Naive B cell (primary cell): ENCODE measurements at regions not wholly inside any gene's neighbourhood (a gene's known extent, or its start where the extent isn't known, plus 50 kb on each side); places are given as distances from the start of the nearest gene placed in this dataset.

ENCODE experiments used
- ATAC-seq, 2 donors: fragments of 150-1000 bp; cut with Tn5 transposase; 2 replicates each; pipeline ENCODE4 v1.10.0; 2021; ENCODE audit warnings: low read depth in 2 of 2, mild to moderate bottlenecking in 2 of 2, moderate library complexity in 2 of 2
- DNase-seq: peaks from one replicate; pipeline ENCODE4 v3.0.0; 2022
- H3K27ac Mint-ChIP-seq, 6 donors: one replicate each; pipeline ENCODE4 v1.8.0; 2020 to 2022; ENCODE audit warnings: mild to moderate bottlenecking in 6 of 6, mixed read lengths in 6 of 6, moderate library complexity in 5 of 6, inconsistent platforms in 2 of 6
- H3K27me3 Mint-ChIP-seq, 3 donors: one replicate each; pipeline ENCODE4 v1.8.0; 2021 to 2022; ENCODE audit warnings: mixed read lengths in 3 of 3, mild to moderate bottlenecking in 1 of 3
- H3K36me3 Mint-ChIP-seq, 2 donors: one replicate each; pipeline ENCODE4 v1.8.0; 2020 to 2022; ENCODE audit warnings: mixed read lengths in 2 of 2, inconsistent platforms in 1 of 2, mild to moderate bottlenecking in 1 of 2
- H3K4me1 Mint-ChIP-seq, 3 donors: one replicate each; pipeline ENCODE4 v1.8.0; 2020 to 2022; ENCODE audit warnings: mixed read lengths in 3 of 3, inconsistent platforms in 1 of 3, mild to moderate bottlenecking in 1 of 3, moderate library complexity in 1 of 3
- H3K4me3 Mint-ChIP-seq, 8 donors: one replicate each; pipeline ENCODE4 v1.8.0; 2020 to 2022; ENCODE audit warnings: mild to moderate bottlenecking in 8 of 8, mixed read lengths in 8 of 8, moderate library complexity in 8 of 8, inconsistent platforms in 2 of 8
- H3K9me3 Mint-ChIP-seq, 7 donors: one replicate each; pipeline ENCODE4 v1.8.0; 2020 to 2022; ENCODE audit warnings: mixed read lengths in 7 of 7, mild to moderate bottlenecking in 5 of 7, inconsistent platforms in 2 of 7, moderate library complexity in 1 of 7

DNA sequence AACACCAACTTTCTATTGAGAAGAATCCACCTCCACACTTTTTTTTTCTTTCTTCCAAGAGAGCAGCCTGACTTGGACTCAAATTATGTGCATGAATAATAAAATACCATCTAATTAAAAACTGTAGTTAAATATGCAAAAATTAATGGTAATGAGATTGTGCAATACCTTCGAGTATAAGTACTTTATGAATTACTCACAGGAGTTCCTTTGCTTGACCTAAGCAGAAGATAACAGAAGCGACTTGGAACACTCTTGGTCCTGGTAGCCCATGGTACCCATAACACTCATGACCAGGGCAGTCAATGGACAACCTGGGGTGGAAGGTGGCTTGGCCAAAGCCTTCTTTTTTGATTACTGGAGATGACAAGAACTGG, 203.5 kb upstream of the IRX3 start:
- H3K9me3 Mint-ChIP-seq = peaks cover 0 to 4% (median 0%) of the 10 kb centered on the region in 7 donors
- DNase-seq (no peak), ATAC-seq (no peak)
- no peaks in the 10 kb centered on the region for H3K36me3 Mint-ChIP-seq
- H3K27me3 Mint-ChIP-seq = no peaks in the 10 kb centered on the region
- no peaks in the 10 kb centered on the region for H3K4me1 Mint-ChIP-seq
- no peak overlapping the region for H3K27ac Mint-ChIP-seq
- H3K4me3 Mint-ChIP-seq = no peak overlapping the region

DNA sequence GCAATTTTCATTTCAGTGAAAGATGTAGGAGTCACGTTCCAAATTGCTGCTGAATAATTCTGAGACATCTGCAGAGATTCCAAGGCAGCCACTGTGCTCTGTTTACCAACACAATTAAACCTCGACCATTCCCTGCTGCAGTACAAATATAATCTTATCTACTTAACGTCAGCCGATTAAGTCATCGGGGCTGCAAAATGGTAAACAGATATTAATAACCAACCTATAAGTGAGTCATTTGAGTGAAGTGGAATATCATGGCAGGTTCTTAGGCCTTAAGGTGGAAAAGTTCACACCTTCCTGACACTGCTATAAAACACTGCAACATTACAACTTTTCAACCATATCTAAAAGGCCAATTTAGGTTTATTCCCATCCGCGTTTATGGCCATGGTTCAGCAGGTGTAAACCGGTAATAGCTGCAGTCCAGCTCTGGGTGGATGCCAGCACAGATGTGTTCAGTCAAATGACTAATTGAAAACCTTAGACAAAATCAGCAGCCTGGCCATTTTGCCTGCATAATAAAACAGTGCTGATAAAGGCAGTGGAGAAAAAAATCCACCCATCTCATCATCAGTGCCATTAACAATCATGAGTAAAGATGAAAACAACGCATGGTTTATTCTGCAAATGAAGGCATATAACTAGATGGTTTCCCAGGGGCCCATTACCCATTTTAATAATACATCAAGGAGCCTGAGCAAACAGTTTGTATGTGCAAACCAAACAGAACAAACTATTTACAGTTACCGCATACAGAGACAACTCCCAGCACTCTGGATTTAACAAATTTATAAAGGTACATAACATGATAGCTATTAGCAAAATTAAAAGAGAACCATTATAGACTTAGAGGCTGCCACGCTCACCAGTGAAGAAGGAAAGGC, 202.9 kb upstream of the IRX3 start:
- Mint-ChIP-seq H3K36me3 (no peaks in the 10 kb centered on the region), H3K4me1 (no peaks in the 10 kb centered on the region), H3K27me3 (no peaks in the 10 kb centered on the region), H3K4me3 (no peak overlapping the region), H3K27ac (no peak overlapping the region), H3K9me3 (peaks cover 0 to 4% (median 0%) of the 10 kb centered on the region in 7 donors)
- ATAC-seq = no peak
- no peak for DNase-seq

DNA sequence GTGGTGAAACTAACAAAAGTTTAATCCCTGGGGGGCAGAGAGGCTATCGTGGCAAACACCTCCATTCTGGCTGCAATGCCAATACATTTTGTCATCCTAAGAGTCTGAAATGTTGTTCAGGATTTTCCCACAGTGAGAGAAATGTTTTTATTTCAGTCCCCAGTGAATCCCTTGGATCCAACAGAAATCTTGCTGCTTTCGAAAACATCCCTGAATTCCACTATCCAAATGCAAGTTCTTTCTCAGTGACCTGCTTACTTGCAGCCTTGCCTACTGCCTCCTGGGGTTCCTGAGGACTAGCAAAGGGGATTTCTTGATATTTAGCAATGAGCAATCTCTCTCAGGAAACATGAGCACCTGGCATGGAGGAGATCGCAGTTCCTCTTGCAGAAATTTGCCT, 202.1 kb upstream of the IRX3 start:
- H3K4me1 Mint-ChIP-seq = no peaks in the 10 kb centered on the region
- H3K27me3 Mint-ChIP-seq = no peaks in the 10 kb centered on the region
- DNase-seq (no peak), ATAC-seq (no peak)
- H3K36me3 Mint-ChIP-seq = no peaks in the 10 kb centered on the region
- peaks cover 0 to 4% (median 0%) of the 10 kb centered on the region in 7 donors for H3K9me3 Mint-ChIP-seq
- H3K27ac Mint-ChIP-seq = no peak overlapping the region
- no peak overlapping the region for H3K4me3 Mint-ChIP-seq

DNA sequence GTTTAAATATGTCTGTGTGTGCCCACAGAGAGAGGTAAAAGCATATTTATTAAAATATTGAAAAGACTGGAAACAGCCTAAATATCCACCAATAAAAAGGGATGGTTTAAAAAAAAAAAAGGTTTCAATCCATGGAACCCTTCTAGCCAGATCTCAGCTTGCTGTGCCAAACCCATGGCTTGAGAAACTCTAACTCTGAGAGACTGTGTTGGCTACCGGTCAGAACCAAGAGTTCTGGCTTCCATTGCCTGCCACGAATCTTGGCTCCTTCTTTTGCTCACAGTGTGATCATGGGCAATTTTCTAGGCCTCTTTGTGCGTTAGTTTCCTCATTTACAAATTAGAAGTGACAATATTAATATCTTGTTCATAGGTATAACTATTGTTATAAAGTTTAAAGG, 201.3 kb upstream of the IRX3 start:
- Mint-ChIP-seq H3K27me3 (no peaks in the 10 kb centered on the region), H3K9me3 (peaks cover 0 to 4% (median 0%) of the 10 kb centered on the region in 7 donors), H3K4me3 (no peak overlapping the region), H3K36me3 (no peaks in the 10 kb centered on the region), H3K27ac (no peak overlapping the region), H3K4me1 (no peaks in the 10 kb centered on the region)
- DNase-seq = no peak
- ATAC-seq = no peak

DNA sequence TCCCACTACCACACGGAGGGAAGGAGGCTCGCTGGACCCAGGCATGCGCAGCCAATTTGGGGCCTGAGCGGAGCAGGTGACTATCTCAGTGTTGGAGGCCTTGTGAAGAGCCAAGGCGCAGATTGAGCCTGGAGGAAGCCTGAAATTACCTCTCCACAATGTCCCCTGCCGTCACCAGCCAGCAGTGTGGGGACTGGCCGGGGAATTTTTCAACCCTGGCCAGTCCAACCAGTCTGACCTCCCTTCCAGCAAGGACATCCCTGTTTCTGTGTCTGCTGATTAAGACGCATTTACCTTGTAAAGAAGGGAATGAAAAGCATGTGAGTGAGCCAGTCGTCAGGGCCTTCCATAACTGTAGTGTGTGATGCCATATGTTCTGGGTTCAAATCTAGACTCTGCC, 198.1 kb upstream of the IRX3 start:
- Mint-ChIP-seq H3K4me1 (no peaks in the 10 kb centered on the region), H3K36me3 (no peaks in the 10 kb centered on the region), H3K9me3 (peaks cover 0 to 7% (median 0%) of the 10 kb centered on the region in 7 donors), H3K4me3 (no peak overlapping the region), H3K27me3 (peaks cover 0 to 6% (median 4%) of the 10 kb centered on the region in 3 donors), H3K27ac (no peak overlapping the region)
- ATAC-seq (no peak), DNase-seq (no peak)

DNA sequence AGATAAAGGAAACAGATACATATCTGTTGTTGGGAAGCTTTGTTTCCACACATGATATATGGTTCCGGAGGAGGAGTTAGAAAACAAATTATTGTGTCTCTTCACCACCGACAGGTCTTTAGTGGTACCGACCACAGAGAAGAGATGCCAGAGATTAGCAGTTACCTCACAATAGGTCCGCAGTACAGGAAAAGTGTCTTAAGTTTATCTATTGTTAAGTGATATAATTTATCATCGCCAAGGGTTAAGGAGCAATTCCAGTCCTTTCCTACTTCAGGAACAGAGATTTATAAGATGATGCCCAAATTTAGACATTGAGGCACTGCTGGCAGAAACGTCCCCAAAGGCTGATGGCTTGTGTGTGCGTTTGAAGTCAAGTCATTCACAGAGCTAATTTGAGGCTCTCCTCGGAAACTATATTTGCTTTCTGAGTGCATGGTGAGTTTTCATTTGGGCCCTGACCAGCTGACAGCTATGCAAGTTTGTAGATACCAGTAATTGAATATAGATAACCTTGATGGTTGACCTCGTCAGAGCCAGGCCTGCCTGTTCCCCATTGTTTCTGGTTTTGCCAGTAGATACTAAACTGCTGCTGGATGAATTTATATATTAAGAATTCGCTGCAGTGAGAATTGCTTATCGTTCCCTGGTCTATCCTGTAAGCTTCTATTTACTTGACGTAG, 196.4 kb upstream of the IRX3 start:
- no peak for DNase-seq
- ATAC-seq = no peak
- peaks cover 0 to 6% (median 4%) of the 10 kb centered on the region in 3 donors for H3K27me3 Mint-ChIP-seq
- H3K27ac Mint-ChIP-seq = no peak overlapping the region
- no peak overlapping the region for H3K4me3 Mint-ChIP-seq
- no peaks in the 10 kb centered on the region for H3K36me3 Mint-ChIP-seq
- H3K4me1 Mint-ChIP-seq = no peaks in the 10 kb centered on the region
- H3K9me3 Mint-ChIP-seq = peaks cover 0 to 7% (median 2%) of the 10 kb centered on the region in 7 donors

DNA sequence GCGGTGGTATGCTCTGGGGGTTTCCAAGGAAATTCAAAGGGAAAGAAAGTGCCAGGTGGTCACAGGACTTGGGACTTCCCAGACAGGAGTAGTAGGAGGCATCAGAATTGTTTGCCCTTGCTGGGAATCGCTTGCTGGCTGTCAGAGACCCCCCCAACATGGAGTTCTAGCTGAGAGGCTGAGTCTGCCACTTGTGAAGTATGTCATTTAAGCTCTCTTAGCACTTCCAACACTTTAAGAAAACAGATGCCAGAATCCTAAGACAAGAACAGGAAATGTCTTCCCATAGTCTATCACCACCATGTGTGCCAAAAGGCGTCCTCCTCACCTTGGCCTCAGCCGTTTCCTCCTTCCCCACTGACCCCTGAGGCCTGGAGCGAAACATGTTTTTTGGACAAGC, 193.8 kb upstream of the IRX3 start:
- Mint-ChIP-seq H3K27me3 (peaks cover 0 to 6% (median 4%) of the 10 kb centered on the region in 3 donors), H3K36me3 (no peaks in the 10 kb centered on the region), H3K4me1 (no peaks in the 10 kb centered on the region), H3K4me3 (no peak overlapping the region), H3K9me3 (peaks cover 0 to 15% (median 5%) of the 10 kb centered on the region in 7 donors), H3K27ac (no peak overlapping the region)
- ATAC-seq (no peak), DNase-seq (no peak)

DNA sequence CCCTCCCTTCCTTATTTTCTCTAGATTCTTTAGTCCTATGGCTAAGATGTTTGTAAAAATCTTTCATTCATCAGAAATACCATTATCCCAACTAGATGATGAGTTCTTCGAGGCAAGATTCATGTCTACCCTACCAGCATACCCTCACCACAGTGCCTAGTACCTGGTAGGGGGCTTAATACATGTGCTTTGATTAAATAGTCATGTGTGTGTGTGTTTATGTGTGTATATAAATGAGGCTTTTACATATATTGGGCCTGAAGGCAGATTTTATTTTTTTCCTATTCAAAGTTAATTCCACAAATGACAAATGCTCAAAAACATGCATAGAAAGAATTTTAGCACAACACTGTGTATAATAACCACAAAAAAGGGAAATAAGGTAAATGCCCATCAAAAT, 193.0 kb upstream of the IRX3 start:
- no peaks in the 10 kb centered on the region for H3K36me3 Mint-ChIP-seq
- H3K27ac Mint-ChIP-seq = no peak overlapping the region
- H3K9me3 Mint-ChIP-seq = peaks cover 0 to 15% (median 5%) of the 10 kb centered on the region in 7 donors
- no peak overlapping the region for H3K4me3 Mint-ChIP-seq
- ATAC-seq (no peak), DNase-seq (no peak)
- H3K4me1 Mint-ChIP-seq = no peaks in the 10 kb centered on the region
- H3K27me3 Mint-ChIP-seq = peaks cover 0 to 10% (median 4%) of the 10 kb centered on the region in 3 donors

DNA sequence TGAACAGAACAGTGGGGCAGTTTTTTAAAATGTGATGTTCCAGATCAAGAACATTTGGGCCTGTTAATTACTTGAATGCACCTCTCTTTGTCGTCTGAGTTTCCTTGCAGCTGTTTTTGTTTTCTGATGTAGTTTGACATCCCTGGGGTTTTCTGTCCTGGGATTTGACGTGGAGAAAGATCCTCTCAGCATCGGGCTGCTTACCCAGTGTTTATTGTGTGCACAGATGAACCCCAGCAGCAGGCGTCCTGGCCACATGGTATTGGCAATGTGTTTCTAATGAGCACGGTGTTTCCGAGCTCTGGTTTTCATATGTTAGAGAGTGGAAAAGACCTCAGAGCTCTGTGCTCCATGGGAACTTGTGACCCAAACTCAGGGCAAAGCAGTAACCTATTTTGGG, 191.1 kb upstream of the IRX3 start:
- no peak for ATAC-seq
- Mint-ChIP-seq H3K9me3 (peaks cover 0 to 16% (median 5%) of the 10 kb centered on the region in 7 donors), H3K27ac (no peak overlapping the region)

DNA sequence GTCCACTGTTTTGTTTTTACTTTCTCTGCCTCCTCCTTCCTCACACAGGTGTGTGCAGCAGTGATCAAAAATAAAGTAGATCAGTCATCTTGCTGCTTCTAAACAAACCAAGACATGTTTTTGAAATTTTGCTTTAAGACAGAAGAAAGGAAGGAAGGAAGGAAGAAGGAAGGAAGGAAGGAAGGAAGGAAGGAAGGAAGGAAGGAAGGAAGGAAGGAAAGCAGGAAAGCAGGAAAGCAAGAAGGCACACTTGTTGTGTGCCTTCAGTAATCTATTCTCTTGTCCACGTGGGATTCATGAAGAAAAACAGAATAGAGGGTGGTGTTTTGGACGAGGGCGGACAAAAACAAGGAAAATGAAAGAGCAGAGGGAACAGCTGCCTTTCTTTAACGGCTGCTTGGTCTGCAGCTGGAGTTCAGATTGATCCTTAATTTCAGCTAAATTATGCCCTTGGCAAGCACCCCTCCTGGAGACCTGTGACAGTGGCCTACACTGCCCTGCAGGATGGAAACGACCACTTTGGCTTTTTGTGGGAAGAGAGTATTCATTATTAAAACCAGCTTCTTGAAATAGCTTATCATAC, 188.5 kb upstream of the IRX3 start:
- peaks cover 0 to 20% (median 5%) of the 10 kb centered on the region in 7 donors for H3K9me3 Mint-ChIP-seq
- no peak overlapping the region for H3K4me3 Mint-ChIP-seq
- H3K36me3 Mint-ChIP-seq = no peaks in the 10 kb centered on the region
- peaks cover 0 to 11% (median 8%) of the 10 kb centered on the region in 3 donors for H3K27me3 Mint-ChIP-seq
- no peak overlapping the region for H3K27ac Mint-ChIP-seq
- ATAC-seq = no peak
- no peaks in the 10 kb centered on the region for H3K4me1 Mint-ChIP-seq
- DNase-seq = no peak

More for the DNA sequence above, 191.1 kb upstream of the IRX3 start:
- no peak for DNase-seq
- no peaks in the 10 kb centered on the region for H3K36me3 Mint-ChIP-seq
- no peak overlapping the region for H3K4me3 Mint-ChIP-seq
- no peaks in the 10 kb centered on the region for H3K4me1 Mint-ChIP-seq
- peaks cover 0 to 10% (median 10%) of the 10 kb centered on the region in 3 donors for H3K27me3 Mint-ChIP-seq

DNA sequence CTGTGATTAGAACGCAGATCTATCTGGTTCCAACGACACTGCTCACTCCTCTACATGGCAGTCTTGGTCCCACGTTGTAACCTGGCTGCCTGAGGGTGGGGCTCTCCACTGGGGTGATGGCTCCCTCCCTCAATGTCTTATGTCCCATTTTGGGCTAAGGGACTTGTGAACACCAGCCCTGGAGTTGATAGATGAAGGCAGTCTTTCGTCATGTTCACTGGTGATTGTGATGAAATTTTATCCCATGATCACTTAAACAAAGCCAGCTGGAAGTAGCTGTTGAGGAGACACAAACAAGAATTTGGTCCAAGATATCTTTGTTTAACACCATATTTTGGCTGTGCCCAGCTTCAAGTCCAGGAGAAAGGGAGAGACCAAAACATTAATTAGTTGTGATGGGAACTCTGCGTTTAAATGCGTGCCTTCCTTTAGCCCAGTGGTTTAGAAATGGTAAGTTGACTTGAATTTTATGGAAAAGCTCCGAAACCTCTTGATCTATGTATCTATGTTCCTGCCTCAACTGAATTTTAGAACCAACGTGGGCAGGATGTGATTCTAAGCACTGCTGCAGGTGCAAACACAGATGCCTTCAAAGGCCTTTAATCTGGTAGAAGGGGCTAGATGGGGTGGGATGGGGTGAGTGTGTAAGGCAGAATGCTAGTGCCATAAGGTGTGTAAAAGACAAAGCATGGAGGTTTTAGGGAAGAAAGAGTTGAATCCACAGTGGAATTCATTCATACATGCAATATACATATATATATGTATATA, 186.8 kb upstream of the IRX3 start:
- Mint-ChIP-seq H3K4me1 (no peaks in the 10 kb centered on the region), H3K9me3 (peaks cover 0 to 12% (median 4%) of the 10 kb centered on the region in 7 donors), H3K27ac (peak overlapping the region in 1 of 6 donors; percentile 40), H3K27me3 (peaks cover 0 to 11% (median 8%) of the 10 kb centered on the region in 3 donors), H3K4me3 (no peak overlapping the region), H3K36me3 (no peaks in the 10 kb centered on the region)
- DNase-seq (no peak), ATAC-seq (no peak)

DNA sequence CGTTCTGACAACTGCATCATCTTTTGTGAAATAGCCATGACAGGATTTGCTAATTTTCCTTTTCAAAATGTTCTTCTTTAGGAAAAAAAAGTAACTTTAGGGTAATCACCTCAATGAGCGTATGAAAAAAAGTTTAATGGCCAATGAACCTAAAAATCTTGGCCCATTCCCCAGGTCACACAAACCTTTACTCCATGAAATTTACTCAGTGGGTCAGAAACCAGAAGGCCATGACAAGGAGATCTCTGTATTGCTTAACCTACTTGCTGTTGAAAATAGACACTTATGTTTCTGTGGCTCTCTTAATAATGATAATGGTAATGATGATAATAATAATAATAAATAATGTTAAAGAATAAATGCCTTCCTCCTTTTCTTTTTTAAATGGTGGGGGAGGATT, 180.8 kb upstream of the IRX3 start:
- DNase-seq (no peak), ATAC-seq (no peak)
- Mint-ChIP-seq H3K36me3 (peaks cover 0 to 11% of the 10 kb centered on the region in 2 donors), H3K27ac (no peak overlapping the region), H3K4me3 (no peak overlapping the region), H3K27me3 (peaks cover 0 to 5% (median 2%) of the 10 kb centered on the region in 3 donors), H3K4me1 (no peaks in the 10 kb centered on the region), H3K9me3 (peaks cover 5 to 36% (median 15%) of the 10 kb centered on the region in 7 donors)

DNA sequence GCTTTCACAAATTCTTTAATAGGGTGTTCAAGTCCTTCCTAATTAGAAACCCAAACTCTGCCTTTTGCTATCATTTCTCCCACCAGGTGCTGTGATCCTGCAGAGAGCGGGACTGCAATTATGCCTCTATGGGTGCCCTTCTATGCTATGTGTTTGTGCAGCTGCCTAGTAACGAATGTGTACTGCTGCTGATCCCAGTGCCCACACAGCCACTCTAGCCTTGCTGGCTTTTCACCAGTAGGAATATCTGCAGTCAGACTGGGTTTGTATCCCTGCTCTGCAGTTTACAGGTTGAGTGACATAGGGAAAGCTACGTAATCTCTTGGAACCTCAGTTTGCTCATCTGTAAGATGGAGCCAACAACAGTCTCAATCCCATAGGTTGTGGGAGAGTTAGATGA, 179.6 kb upstream of the IRX3 start:
- Mint-ChIP-seq H3K27me3 (no peaks in the 10 kb centered on the region), H3K9me3 (peaks cover 5 to 44% (median 15%) of the 10 kb centered on the region in 7 donors), H3K36me3 (peaks cover 0 to 11% of the 10 kb centered on the region in 2 donors), H3K27ac (no peak overlapping the region), H3K4me1 (no peaks in the 10 kb centered on the region), H3K4me3 (no peak overlapping the region)
- no peak for DNase-seq
- no peak for ATAC-seq
